Motor neuron (in vitro differentiated cells): ENCODE measurements at regions not wholly inside any gene's neighbourhood (a gene's known extent, or its start where the extent isn't known, plus 50 kb on each side); places are given as distances from the start of the nearest gene placed in this dataset.

ENCODE experiments used
- ATAC-seq, 8 experiments: fragments of 200-7000 bp; cut with Tn5 transposase; replicated peaks in 6 of 8; 2 replicates each; pipeline ENCODE4 v1.8.0; 2021; ENCODE audit warnings: mild to moderate bottlenecking in 8 of 8, moderate library complexity in 8 of 8
- H3K27ac ChIP-seq, 2 donors: fragments of 250-450 bp; sonication (Bioruptor Pico); 2 replicates each; pipeline ENCODE4 v1.9.0; 2021; ENCODE audit warnings: antibody characterized with exemption in 2 of 2, mild to moderate bottlenecking in 2 of 2, moderate library complexity in 1 of 2
- H3K4me1 ChIP-seq, 2 donors: fragments of 250-450 bp; sonication (Bioruptor Pico); replicated peaks in 1 of 2; 2 replicates each; pipeline ENCODE4 v1.6.1; 2021; ENCODE audit warnings: antibody characterized with exemption in 2 of 2, mild to moderate bottlenecking in 2 of 2, moderate library complexity in 1 of 2
- H3K4me3 ChIP-seq, 5 donors: fragments of 250-450 bp; sonication (Bioruptor Pico); 2 replicates each; pipeline ENCODE4 v1.9.0; 2021; ENCODE audit warnings: antibody characterized with exemption in 5 of 5, mild to moderate bottlenecking in 5 of 5, moderate library complexity in 4 of 5
- WGBS, 10 experiments: fragments of 450-650 bp; shearing (Covaris generic); methylation state at CpG; one replicate each; pipeline ENCODE4 v1.0.0; 2022; 5-methylcytosine and 5-hydroxymethylcytosine counted together
- in situ Hi-C, 9 experiments: fragments of 400-800 bp; cut with MboI; loops; one replicate each; pipeline ENCODE4 v1.15.0; 2021; ENCODE audit warnings: low sequenced_read_pairs in 9 of 9, low pct_unique_long_range_greater_than_20kb in 2 of 9; ENCODE audit not compliant: unreplicated experiment in 9 of 9

- no peaks in the 10 kb centered on the region for H3K4me1 ChIP-seq
- in situ Hi-C loops = loop anchor here in 2 of 9 experiments (25.0 kb wide), 1 partner anchor 214 kb away; no protein-coding TSS in a partner anchor
- H3K4me3 ChIP-seq = no peak overlapping the region
- H3K27ac ChIP-seq = no peak overlapping the region
- ATAC-seq = no peak
These were observed 82.8 kb upstream of the E2F8 start for GRCh38 chr11:19323502-19323901.

DNA sequence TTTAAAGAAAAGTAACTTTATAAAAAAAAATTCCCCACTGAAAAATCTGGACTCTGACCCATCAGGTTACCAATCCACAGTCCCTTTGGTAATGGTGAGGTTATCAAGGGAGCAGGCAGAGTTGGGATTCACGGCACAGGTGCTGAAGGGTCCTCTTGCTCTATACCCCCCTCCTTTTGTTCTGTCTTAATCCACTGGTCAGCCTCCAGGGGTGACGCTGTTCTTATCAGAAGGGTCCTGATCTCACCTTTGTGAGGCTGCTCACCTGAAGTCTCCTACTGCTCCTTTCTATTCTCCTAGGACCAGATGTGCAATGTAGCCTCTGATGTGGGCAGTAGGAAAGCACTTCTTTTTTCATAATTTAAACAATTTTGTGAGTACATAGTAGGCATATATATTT, 80.6 kb upstream of the E2F8 start:
- in situ Hi-C loops = loop anchor here in 2 of 9 experiments (25.0 kb wide), 1 partner anchor 216 kb away; no protein-coding TSS in a partner anchor

DNA sequence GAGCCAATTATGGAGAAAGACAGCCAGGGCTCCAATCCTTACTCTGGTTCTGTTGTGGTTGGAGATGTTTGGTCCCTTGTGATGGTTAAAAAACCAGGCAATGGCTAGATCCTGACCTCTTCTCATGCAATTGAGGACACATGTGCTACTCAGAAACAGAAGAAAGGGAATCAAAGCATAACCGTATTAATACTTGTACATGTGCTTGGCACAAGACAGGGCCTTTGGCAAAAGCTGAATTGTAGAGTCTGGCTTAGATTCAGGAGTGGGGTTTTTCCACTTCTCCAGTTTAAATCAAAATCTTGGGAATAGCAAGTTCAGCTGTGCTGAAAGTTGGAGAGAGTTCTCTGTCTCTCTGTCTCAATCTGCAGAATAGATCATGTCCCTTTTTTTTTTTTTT, 80.1 kb upstream of the E2F8 start:
- H3K4me3 ChIP-seq = no peak overlapping the region
- no peak for ATAC-seq
- in situ Hi-C loops = loop anchor here in 2 of 9 experiments (25.0 kb wide), 1 partner anchor 216 kb away; no protein-coding TSS in a partner anchor
- no peak overlapping the region for H3K27ac ChIP-seq
- no peaks in the 10 kb centered on the region for H3K4me1 ChIP-seq
- 0 to 100% (median 86%) methylated on average over 1 of the region's 1 CpG; no CpG with 5 or more reads in 3 of the 10 experiments for WGBS, 10 experiments

More for the DNA sequence above, 80.6 kb upstream of the E2F8 start:
- ATAC-seq = no peak
- Histone ChIP-seq H3K27ac (no peak overlapping the region), H3K4me1 (no peaks in the 10 kb centered on the region), H3K4me3 (no peak overlapping the region)
- 0 to 100% (median 54%) methylated on average over 1 of the region's 2 CpGs; no CpG with 5 or more reads in 6 of the 10 experiments for WGBS, 10 experiments

- Histone ChIP-seq H3K4me1 (peaks cover 0 to 2% of the 10 kb centered on the region in 2 donors), H3K27ac (no peak overlapping the region), H3K4me3 (no peak overlapping the region)
- WGBS, 10 experiments = 0 to 77% (median 50%) methylated on average over 1 to 6 of the region's 7 CpGs; no CpG with 5 or more reads in 4 of the 10 experiments
- ATAC-seq = peak in 1 of 8 experiments; percentile 58
- in situ Hi-C loops = loop anchor here in 2 of 9 experiments (25.0 kb wide), 1 partner anchor 221 kb away; no protein-coding TSS in a partner anchor
These were observed 75.7 kb upstream of the E2F8 start for GRCh38 chr11:19316434-19316833.

DNA sequence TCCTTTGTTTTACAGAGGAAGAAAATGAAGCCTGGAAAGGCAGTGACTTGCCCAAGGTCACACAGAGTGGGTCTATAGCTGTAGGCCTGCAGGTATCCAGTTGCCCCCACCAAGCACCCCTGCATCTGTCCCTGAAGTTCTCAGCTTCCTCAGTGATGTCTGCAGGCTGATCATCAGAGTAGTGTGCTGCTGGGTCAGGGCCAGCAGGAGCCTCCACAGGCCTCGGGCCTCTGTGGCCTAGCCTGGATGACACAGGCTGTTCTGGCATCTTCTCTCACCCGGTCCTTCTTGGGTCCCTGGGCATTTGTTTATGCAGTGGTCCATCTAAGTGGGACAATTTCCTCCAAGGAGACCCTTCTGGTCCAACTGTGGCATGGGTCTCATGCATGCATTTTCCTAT, 74.8 kb upstream of the E2F8 start:
- no peak for ATAC-seq
- 0 to 100% (median 60%) methylated on average over 1 to 2 of the region's 2 CpGs; no CpG with 5 or more reads in 3 of the 10 experiments for WGBS, 10 experiments
- Histone ChIP-seq H3K27ac (no peak overlapping the region), H3K4me3 (no peak overlapping the region), H3K4me1 (peaks cover 0 to 2% of the 10 kb centered on the region in 2 donors)
- in situ Hi-C loops = loop anchor here in 2 of 9 experiments (25.0 kb wide), 1 partner anchor 222 kb away; no protein-coding TSS in a partner anchor

GRCh38 chr11:19313140-19313539, 72.4 kb upstream of the E2F8 start:
- WGBS, 10 experiments = 0 to 100% (median 61%) methylated on average over 1 of the region's 1 CpG; no CpG with 5 or more reads in 4 of the 10 experiments
- Histone ChIP-seq H3K4me1 (peaks cover 0 to 2% of the 10 kb centered on the region in 2 donors), H3K4me3 (no peak overlapping the region), H3K27ac (no peak overlapping the region)
- no peak for ATAC-seq
- in situ Hi-C loops = loop anchor here in 2 of 9 experiments (25.0 kb wide), 1 partner anchor 224 kb away; no protein-coding TSS in a partner anchor

GRCh38 chr11:19311308-19312030, 70.7 kb upstream of the E2F8 start:
- peak; percentile 81 to 97 (median 92) for ATAC-seq
- 0 to 46% (median 21%) methylated on average over 1 to 3 of the region's 3 CpGs; no CpG with 5 or more reads in 2 of the 10 experiments for WGBS, 10 experiments
- Histone ChIP-seq H3K4me1 (peaks cover 0 to 2% of the 10 kb centered on the region in 2 donors), H3K27ac (no peak overlapping the region), H3K4me3 (no peak overlapping the region)
- in situ Hi-C loops = loop anchor here in 2 of 9 experiments (25.0 kb wide), 1 partner anchor 226 kb away; no protein-coding TSS in a partner anchor

GRCh38 chr11:19307498-19307897, 66.8 kb upstream of the E2F8 start:
- Histone ChIP-seq H3K4me3 (no peak overlapping the region), H3K4me1 (peaks cover 0 to 2% of the 10 kb centered on the region in 2 donors), H3K27ac (no peak overlapping the region)
- in situ Hi-C loops = loop anchor here in 2 of 9 experiments (25.0 kb wide), 1 partner anchor 230 kb away; no protein-coding TSS in a partner anchor
- no peak for ATAC-seq
- WGBS, 10 experiments = 0 to 80% (median 49%) methylated on average over 1 to 5 of the region's 6 CpGs; no CpG with 5 or more reads in 2 of the 10 experiments

GRCh38 chr11:19306179-19306944, 65.6 kb upstream of the E2F8 start:
- no peak overlapping the region for H3K27ac ChIP-seq
- WGBS, 10 experiments = 36 to 94% (median 75%) methylated on average over 3 to 8 of the region's 9 CpGs; no CpG with 5 or more reads in 1 of the 10 experiments
- in situ Hi-C loops = loop anchor here in 2 of 9 experiments (25.0 kb wide), 1 partner anchor 231 kb away; no protein-coding TSS in a partner anchor

DNA sequence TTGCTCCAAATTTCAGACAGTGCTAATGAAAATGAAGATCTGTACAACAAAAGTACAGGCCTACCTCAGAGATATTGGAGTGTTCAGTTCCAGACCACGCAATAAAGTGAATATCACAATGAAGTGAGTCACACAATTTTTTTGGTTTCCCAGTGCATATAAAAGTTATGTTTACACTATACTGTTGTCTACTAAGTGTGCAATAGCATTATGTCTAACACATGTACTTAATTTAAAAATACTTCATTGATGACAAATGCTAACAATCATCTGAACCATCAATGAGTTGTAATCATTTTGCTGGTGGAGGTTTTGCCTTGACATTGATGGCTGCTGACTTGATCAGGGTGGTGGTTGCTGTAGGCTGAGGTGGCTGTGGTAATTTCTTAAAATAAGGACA, 60.6 kb upstream of the E2F8 start:
- no peak for ATAC-seq
- Histone ChIP-seq H3K4me3 (no peak overlapping the region), H3K4me1 (peaks cover 7 to 13% of the 10 kb centered on the region in 2 donors), H3K27ac (no peak overlapping the region)
- WGBS, 10 experiments = 29 to 100% (median 71%) methylated on average over 1 of the region's 1 CpG; no CpG with 5 or more reads in 4 of the 10 experiments
- in situ Hi-C loops = loop anchor here in 2 of 9 experiments (25.0 kb wide), 1 partner anchor 236 kb away; no protein-coding TSS in a partner anchor

More at GRCh38 chr11:19306179-19306944, 65.6 kb upstream of the E2F8 start:
- H3K4me1 ChIP-seq = no peaks in the 10 kb centered on the region
- no peak overlapping the region for H3K4me3 ChIP-seq
- ATAC-seq = no peak

DNA sequence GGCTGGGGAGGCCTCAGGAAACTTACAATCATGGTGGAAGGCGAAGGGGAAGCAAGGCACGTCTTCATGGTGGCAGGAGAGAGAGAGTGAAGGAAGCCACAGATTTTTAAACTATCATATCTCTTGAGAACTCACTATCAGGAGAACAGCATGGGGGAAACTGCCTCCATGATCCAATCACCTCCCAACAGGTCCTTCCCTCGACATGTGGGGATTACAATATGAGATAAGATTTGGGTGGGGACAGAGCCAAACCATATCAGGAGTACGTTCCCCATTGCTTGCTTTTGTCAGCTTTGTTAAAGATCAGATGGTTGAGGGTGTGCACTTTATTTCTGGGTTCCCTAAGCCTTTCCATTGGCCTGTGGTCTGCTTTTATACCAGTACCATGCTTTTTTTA, 53.7 kb upstream of the E2F8 start:
- Histone ChIP-seq H3K4me1 (peaks cover 7 to 16% of the 10 kb centered on the region in 2 donors), H3K4me3 (no peak overlapping the region), H3K27ac (no peak overlapping the region)
- ATAC-seq = no peak
- 25 to 96% (median 58%) methylated on average over 1 to 4 of the region's 4 CpGs; no CpG with 5 or more reads in 4 of the 10 experiments for WGBS, 10 experiments
- in situ Hi-C loops = no loop called here

DNA sequence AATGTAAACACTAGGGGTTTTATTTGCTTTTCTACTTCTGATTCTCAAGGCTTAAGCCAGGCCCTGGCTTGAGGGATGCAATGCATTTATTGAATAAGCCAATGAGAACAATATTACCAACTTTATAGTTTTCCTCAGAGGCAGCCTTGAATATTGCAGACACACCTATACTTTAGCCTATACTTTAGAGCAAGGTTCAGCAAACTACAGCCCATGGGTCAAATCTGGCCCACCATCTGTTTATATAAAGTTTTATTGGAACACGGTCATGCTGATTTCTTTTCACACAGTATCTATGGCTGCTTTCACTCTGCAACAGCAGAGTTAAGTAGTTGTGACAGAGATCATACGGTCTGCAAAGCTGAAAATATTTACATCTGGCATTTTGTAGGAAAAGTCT, 50.3 kb upstream of the E2F8 start:
- ATAC-seq = no peak
- Histone ChIP-seq H3K27ac (no peak overlapping the region), H3K4me1 (no peaks in the 10 kb centered on the region), H3K4me3 (no peak overlapping the region)
- 0 to 100% (median 50%) methylated on average over 1 to 2 of the region's 2 CpGs; no CpG with 5 or more reads in 2 of the 10 experiments for WGBS, 10 experiments
- in situ Hi-C loops = no loop called here
